NT2/D1 (cell line): ENCODE measurements at regions not wholly inside any gene's neighbourhood (a gene's known extent, or its start where the extent isn't known, plus 50 kb on each side); places are given as distances from the start of the nearest gene placed in this dataset.

ENCODE experiments used
- DNase-seq: peaks from one replicate; pipeline ENCODE4 v3.0.0-alpha.2; 2011; ENCODE audit warnings: low read depth, low spot score
- H3K27me3 ChIP-seq: 2 replicates; pipeline ENCODE4 v1.6.0; 2011; ENCODE audit warnings: mild to moderate bottlenecking; ENCODE audit not compliant: insufficient read length, insufficient read depth
- H3K36me3 ChIP-seq: 2 replicates; pipeline ENCODE4 v1.6.1; 2011; ENCODE audit warnings: mild to moderate bottlenecking, low read length, mixed read lengths; ENCODE audit not compliant: insufficient read depth, insufficient read length
- H3K4me1 ChIP-seq: 2 replicates; pipeline ENCODE4 v1.5.1; 2011; ENCODE audit not compliant: insufficient read depth, insufficient read length
- H3K4me3 ChIP-seq: 2 replicates; pipeline ENCODE4 v1.5.1; 2011; ENCODE audit warnings: low read depth; ENCODE audit not compliant: insufficient read length
- H3K9ac ChIP-seq: 2 replicates; pipeline ENCODE4 v1.6.0; 2011; ENCODE audit warnings: low read depth; ENCODE audit not compliant: insufficient read length
- H3K9me3 ChIP-seq: 2 replicates; pipeline ENCODE4 v1.5.1; 2011; ENCODE audit warnings: mild to moderate bottlenecking, low read length; ENCODE audit not compliant: insufficient read depth
- SUZ12 ChIP-seq: IDR thresholded peaks from 2 replicates; pipeline ENCODE4 v1.6.1; 2011; ENCODE audit not compliant: insufficient read length, insufficient read depth; ENCODE audit errors: extremely low read depth
- YY1 ChIP-seq: IDR thresholded peaks from 2 replicates; pipeline ENCODE4 v1.6.1; 2011; ENCODE audit not compliant: insufficient read length, insufficient read depth
- ZNF274 ChIP-seq: IDR thresholded peaks from 2 replicates; pipeline ENCODE4 v1.6.1; 2011; ENCODE audit warnings: mild to moderate bottlenecking, low read depth, low read length

- H3K4me1 ChIP-seq = no peaks in the 10 kb centered on the region
- no peaks in the 10 kb centered on the region for H3K9me3 ChIP-seq
- TF ChIP-seq YY1 (no peak), ZNF274 (no peak), SUZ12 (no peak)
- no peak overlapping the region for H3K9ac ChIP-seq
- no peak overlapping the region for H3K4me3 ChIP-seq
- H3K27me3 ChIP-seq = no peaks in the 10 kb centered on the region
- H3K36me3 ChIP-seq = no peaks in the 10 kb centered on the region
- DNase-seq = peak; percentile 13
These were observed 81.4 kb upstream of the MGMT start for GRCh38 chr10:129385600-129385999.

GRCh38 chr10:129386415-129387257 is 80.4 kb upstream of the MGMT start:
- no peaks in the 10 kb centered on the region for H3K36me3 ChIP-seq
- H3K9ac ChIP-seq = no peak overlapping the region
- no peaks in the 10 kb centered on the region for H3K4me1 ChIP-seq
- no peak for DNase-seq
- H3K4me3 ChIP-seq = no peak overlapping the region
- no peaks in the 10 kb centered on the region for H3K27me3 ChIP-seq
- no peak for TF ChIP-seq YY1
- TF ChIP-seq SUZ12 = no peak
- no peak for TF ChIP-seq ZNF274
- no peaks in the 10 kb centered on the region for H3K9me3 ChIP-seq

DNA sequence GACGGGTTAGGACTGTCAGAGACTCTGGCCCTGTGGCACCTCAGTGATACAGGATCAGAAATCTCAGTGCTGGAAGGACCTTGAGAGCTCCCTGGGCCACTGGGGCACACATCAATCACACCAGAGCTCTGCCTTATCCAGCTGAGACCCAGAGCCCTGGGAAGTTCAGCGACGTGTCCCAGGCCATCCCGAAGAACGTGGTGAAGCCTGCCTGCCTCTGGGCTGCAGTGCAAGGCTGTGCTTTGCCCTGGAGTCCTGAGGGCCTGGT is 79.8 kb upstream of the MGMT start:
- no peak for DNase-seq
- Histone ChIP-seq H3K4me1 (no peaks in the 10 kb centered on the region), H3K27me3 (no peaks in the 10 kb centered on the region), H3K4me3 (no peak overlapping the region), H3K9me3 (no peaks in the 10 kb centered on the region), H3K9ac (no peak overlapping the region), H3K36me3 (no peaks in the 10 kb centered on the region)
- TF ChIP-seq YY1 (no peak), SUZ12 (no peak), ZNF274 (no peak)

DNA sequence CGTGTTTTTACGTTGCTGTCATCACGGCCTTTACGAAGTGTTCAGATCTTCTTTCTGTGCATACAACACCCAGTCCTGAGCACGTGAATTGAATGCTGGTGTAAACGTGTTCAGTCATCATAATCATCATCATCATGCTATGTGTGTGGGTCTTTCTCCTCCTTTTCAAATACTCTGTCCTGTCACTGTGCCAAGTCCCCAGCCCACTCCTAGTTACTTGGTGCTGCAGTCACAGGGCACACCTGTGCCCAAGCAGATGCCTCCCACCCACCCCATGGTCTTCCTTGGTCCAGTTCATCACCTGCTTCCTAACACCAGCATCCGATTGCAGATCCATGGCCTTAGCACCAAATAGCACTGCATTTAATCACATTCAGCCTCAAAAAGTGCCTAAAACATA is 78.6 kb upstream of the MGMT start:
- no peak for DNase-seq
- Histone ChIP-seq H3K4me3 (no peak overlapping the region), H3K4me1 (no peaks in the 10 kb centered on the region), H3K27me3 (no peaks in the 10 kb centered on the region), H3K9me3 (no peaks in the 10 kb centered on the region), H3K9ac (no peak overlapping the region), H3K36me3 (no peaks in the 10 kb centered on the region)
- TF ChIP-seq YY1 (no peak), ZNF274 (no peak), SUZ12 (no peak)

DNA sequence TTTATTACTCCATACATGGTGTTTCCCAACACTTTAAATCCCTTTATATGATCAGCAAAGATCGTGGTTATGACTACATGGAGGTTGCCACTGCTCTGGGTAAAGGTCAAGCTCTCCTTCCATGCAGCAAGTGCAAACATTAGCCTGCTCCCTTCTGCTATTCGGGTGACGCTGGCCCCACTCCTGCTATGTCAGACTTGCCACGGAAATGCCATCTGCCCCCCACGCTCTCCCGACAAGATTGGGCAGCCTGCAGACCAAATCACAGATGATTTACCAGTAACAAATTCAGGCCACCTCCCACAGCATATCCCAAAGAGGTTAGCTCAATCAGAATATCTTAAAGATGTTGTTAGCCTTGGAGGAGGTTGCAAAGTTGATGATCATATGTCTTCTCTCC is 77.8 kb upstream of the MGMT start:
- Histone ChIP-seq H3K36me3 (no peaks in the 10 kb centered on the region), H3K9ac (no peak overlapping the region), H3K27me3 (no peaks in the 10 kb centered on the region), H3K4me1 (no peaks in the 10 kb centered on the region), H3K9me3 (no peaks in the 10 kb centered on the region), H3K4me3 (no peak overlapping the region)
- TF ChIP-seq YY1 (no peak), SUZ12 (no peak), ZNF274 (no peak)
- no peak for DNase-seq

DNA sequence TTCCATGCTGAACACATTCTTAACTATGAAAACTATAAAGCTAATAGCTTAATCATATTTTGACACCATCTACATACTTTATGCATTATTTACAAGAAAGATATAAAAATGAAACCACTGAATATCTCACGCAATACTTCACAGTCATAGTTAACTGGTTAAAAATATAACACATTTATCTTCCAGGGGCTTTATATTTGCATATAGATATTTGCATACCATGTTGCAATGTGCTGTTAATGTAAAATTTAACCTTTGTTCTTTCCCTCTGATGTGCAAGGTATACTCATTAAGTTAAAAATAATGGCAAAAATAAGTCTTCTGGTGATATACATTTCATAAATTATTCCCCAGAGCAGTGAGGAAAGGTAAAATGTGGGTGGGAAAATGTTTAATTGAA is 76.9 kb upstream of the MGMT start:
- Histone ChIP-seq H3K4me3 (no peak overlapping the region), H3K9me3 (no peaks in the 10 kb centered on the region), H3K9ac (no peak overlapping the region), H3K27me3 (no peaks in the 10 kb centered on the region), H3K4me1 (no peaks in the 10 kb centered on the region), H3K36me3 (no peaks in the 10 kb centered on the region)
- DNase-seq = no peak
- TF ChIP-seq SUZ12 (no peak), YY1 (no peak), ZNF274 (no peak)

- TF ChIP-seq SUZ12 (no peak), ZNF274 (no peak), YY1 (no peak)
- H3K27me3 ChIP-seq = no peaks in the 10 kb centered on the region
- no peak for DNase-seq
These were observed 76.3 kb upstream of the MGMT start for GRCh38 chr10:129390726-129391125.

DNA sequence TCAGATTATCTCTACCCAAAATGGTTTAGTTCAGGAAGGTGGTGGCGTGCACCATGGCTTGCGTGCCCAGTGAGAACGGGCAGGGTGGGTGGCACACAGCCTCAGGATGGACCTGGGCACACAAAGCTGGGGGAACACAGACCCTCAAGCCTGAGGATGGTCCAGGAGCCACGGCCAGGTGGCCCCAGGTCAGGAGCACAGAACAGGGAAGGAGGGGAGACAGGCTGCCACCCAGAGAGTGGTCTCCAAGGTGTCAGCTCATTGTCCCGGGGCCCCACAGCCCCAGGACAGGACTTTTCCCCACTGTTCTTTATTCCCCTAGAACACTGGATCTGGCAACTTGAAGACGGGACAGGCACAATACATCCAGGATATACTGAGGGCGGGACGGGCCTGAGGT is 75.6 kb upstream of the MGMT start:
- Histone ChIP-seq H3K4me1 (no peaks in the 10 kb centered on the region), H3K9me3 (no peaks in the 10 kb centered on the region), H3K27me3 (no peaks in the 10 kb centered on the region), H3K9ac (no peak overlapping the region), H3K36me3 (no peaks in the 10 kb centered on the region), H3K4me3 (no peak overlapping the region)
- TF ChIP-seq SUZ12 (no peak), ZNF274 (no peak), YY1 (no peak)
- DNase-seq = no peak

More at GRCh38 chr10:129390726-129391125, 76.3 kb upstream of the MGMT start:
- Histone ChIP-seq H3K9me3 (no peaks in the 10 kb centered on the region), H3K9ac (no peak overlapping the region), H3K4me3 (no peak overlapping the region), H3K36me3 (no peaks in the 10 kb centered on the region), H3K4me1 (no peaks in the 10 kb centered on the region)
